ENCODE measurements at regions not wholly inside any gene's neighbourhood (a gene's known extent, or its start where the extent isn't known, plus 50 kb on each side); places are given as distances from the start of the nearest gene placed in this dataset.

GRCh38 chr10:125556882-125557281, 126.1 kb downstream of the TEX36 start:
- TF ChIP-seq CTCF (IDR thresholded peaks at IDR 0.05) = no peak
- TF ChIP-seq POLR2A (IDR thresholded peaks at IDR 0.05) = no peak
- ATAC-seq = no peak
- intact Hi-C loops (cut with DNase I) = no loop called here

GRCh38 chr10:125555743-125556142, 127.2 kb downstream of the TEX36 start:
- no peak for ATAC-seq
- WGBS, 2 donors = 73 to 83% methylated on average over 12 of the region's 12 CpGs
- H3K27ac ChIP-seq = no peak overlapping the region
- H3K4me3 ChIP-seq = no peak overlapping the region
- no peak for DNase-seq
- no peaks in the 10 kb centered on the region for H3K4me1 ChIP-seq
- no peak for TF ChIP-seq CTCF (IDR thresholded peaks at IDR 0.05)
- TF ChIP-seq POLR2A (IDR thresholded peaks at IDR 0.05) = no peak
- intact Hi-C loops (cut with DNase I) = no loop called here
- no peaks in the 10 kb centered on the region for H3K27me3 ChIP-seq
- H3K9me3 ChIP-seq = no peaks in the 10 kb centered on the region
- no peaks in the 10 kb centered on the region for H3K36me3 ChIP-seq (replicated peaks in 1 of 2; ENCODE audit: insufficient read depth in 1 of 2, low read depth in 2 of 2)

More at GRCh38 chr10:125556882-125557281, 126.1 kb downstream of the TEX36 start:
- Histone ChIP-seq H3K27ac (no peak overlapping the region), H3K4me3 (no peak overlapping the region), H3K4me1 (no peaks in the 10 kb centered on the region), H3K36me3 (replicated peaks in 1 of 2; ENCODE audit: insufficient read depth in 1 of 2, low read depth in 2 of 2) (no peaks in the 10 kb centered on the region), H3K9me3 (no peaks in the 10 kb centered on the region), H3K27me3 (no peaks in the 10 kb centered on the region)
- no peak for DNase-seq
- 36 to 49% methylated on average over 4 of the region's 4 CpGs for WGBS, 2 donors

GRCh38 chr10:125555267-125555666, 127.7 kb downstream of the TEX36 start:
- ATAC-seq (no peak), DNase-seq (no peak)
- WGBS, 2 donors = 75 to 78% methylated on average over 9 of the region's 9 CpGs
- Histone ChIP-seq H3K9me3 (no peaks in the 10 kb centered on the region), H3K27me3 (no peaks in the 10 kb centered on the region), H3K27ac (no peak overlapping the region), H3K4me3 (no peak overlapping the region), H3K36me3 (replicated peaks in 1 of 2; ENCODE audit: insufficient read depth in 1 of 2, low read depth in 2 of 2) (no peaks in the 10 kb centered on the region), H3K4me1 (no peaks in the 10 kb centered on the region)
- TF ChIP-seq CTCF (IDR thresholded peaks at IDR 0.05) (no peak), POLR2A (IDR thresholded peaks at IDR 0.05) (no peak)
- intact Hi-C loops (cut with DNase I) = no loop called here

- no peaks in the 10 kb centered on the region for H3K4me1 ChIP-seq
- no peaks in the 10 kb centered on the region for H3K9me3 ChIP-seq
- no peak overlapping the region for H3K27ac ChIP-seq
- DNase-seq (no peak), ATAC-seq (no peak)
- TF ChIP-seq POLR2A (IDR thresholded peaks at IDR 0.05) (no peak), CTCF (IDR thresholded peaks at IDR 0.05) (no peak)
- WGBS, 2 donors = 68 to 70% methylated on average over 4 of the region's 4 CpGs
- H3K4me3 ChIP-seq = no peak overlapping the region
- H3K36me3 ChIP-seq (replicated peaks in 1 of 2; ENCODE audit: insufficient read depth in 1 of 2, low read depth in 2 of 2) = no peaks in the 10 kb centered on the region
- intact Hi-C loops (cut with DNase I) = no loop called here
- no peaks in the 10 kb centered on the region for H3K27me3 ChIP-seq
These were observed 128.2 kb downstream of the TEX36 start for GRCh38 chr10:125554753-125555152.

GRCh38 chr10:125554016-125554703, 128.8 kb downstream of the TEX36 start:
- DNase-seq (no peak), ATAC-seq (no peak)
- H3K4me3 ChIP-seq = no peak overlapping the region
- no peaks in the 10 kb centered on the region for H3K9me3 ChIP-seq
- no peak overlapping the region for H3K27ac ChIP-seq
- H3K36me3 ChIP-seq (replicated peaks in 1 of 2; ENCODE audit: insufficient read depth in 1 of 2, low read depth in 2 of 2) = no peaks in the 10 kb centered on the region
- TF ChIP-seq POLR2A (IDR thresholded peaks at IDR 0.05) (no peak), CTCF (IDR thresholded peaks at IDR 0.05) (no peak)
- intact Hi-C loops (cut with DNase I) = no loop called here
- WGBS, 2 donors = 91 to 94% methylated on average over 10 of the region's 10 CpGs
- no peaks in the 10 kb centered on the region for H3K4me1 ChIP-seq
- H3K27me3 ChIP-seq = no peaks in the 10 kb centered on the region
